Transverse colon (tissue), 4 donors: ENCODE measurements at regions not wholly inside any gene's neighbourhood (a gene's known extent, or its start where the extent isn't known, plus 50 kb on each side); places are given as distances from the start of the nearest gene placed in this dataset.
"Not testable (repeated sequence)": the region's sequence is repeated elsewhere in the genome, so short reads cannot be mapped to it uniquely, and the experiment has no call there.

Experiments used
- DNase-seq: peaks from one replicate; pipeline ENCODE4 v3.0.0-alpha.2; 2019
- H3K27ac ChIP-seq, 4 donors: fragments of 200-600 bp; sonication (generic); 2 replicates each; pipeline ENCODE4 v1.5.1; 2016 to 2018; ENCODE audit warnings: inconsistent platforms in 4 of 4
- H3K27me3 ChIP-seq: fragments of 200-600 bp; sonication (generic); 2 replicates; pipeline ENCODE4 v1.5.1; 2017; ENCODE audit warnings: inconsistent platforms
- H3K36me3 ChIP-seq, 4 donors: fragments of 200-600 bp; sonication (generic); 2 replicates each; pipeline ENCODE4 v1.5.1; 2017 to 2019; ENCODE audit warnings: inconsistent platforms in 4 of 4
- H3K4me1 ChIP-seq, 4 donors: fragments of 200-600 bp; sonication (generic); 2 replicates each; pipeline ENCODE4 v1.5.1; 2017 to 2020; ENCODE audit warnings: inconsistent platforms in 4 of 4
- H3K4me3 ChIP-seq, 4 donors: fragments of 200-600 bp; sonication (generic); 1 replicate in 1 of 4; 2 replicates in 3 of 4; pipeline versions ENCODE4 v1.5.1 to v1.6.1; 2017 to 2019; ENCODE audit warnings: inconsistent platforms in 4 of 4
- H3K9me3 ChIP-seq, 2 donors: fragments of 200-600 bp; sonication (generic); 2 replicates each; pipeline ENCODE4 v1.5.1; 2017 to 2019; ENCODE audit warnings: inconsistent platforms in 2 of 2
- EP300 ChIP-seq: sonication (generic); formaldehyde crosslinking; IDR thresholded peaks from one replicate; pipeline ENCODE4 v1.6.1; 2017; ENCODE audit warnings: antibody characterized with exemption, low read depth
- POLR2A ChIP-seq: fragments of 450-650 bp; IDR thresholded peaks from one replicate; pipeline ENCODE4 v1.6.1; 2016; ENCODE audit warnings: antibody characterized with exemption, mild to moderate bottlenecking, moderate library complexity
- POLR2AphosphoS5 ChIP-seq, 3 donors: sonication (generic); formaldehyde crosslinking; IDR thresholded peaks; one replicate each; pipeline ENCODE4 v1.6.1; 2016; ENCODE audit warnings: antibody characterized with exemption in 3 of 3
- WGBS, 2 donors: methylation state at CpG; one replicate each; pipeline ENCODE4 v1.1.5; 2018; ENCODE audit warnings: low coverage in 1 of 2; 5-methylcytosine and 5-hydroxymethylcytosine counted together
- in situ Hi-C, 4 donors: fragments of 200-750 bp; cut with MboI; loops; one replicate each; pipeline versions ENCODE4 v1.15.0 to v1.15.1; 2017; ENCODE audit warnings: low sequenced_read_pairs in 3 of 4, low pct_ligation_motif_present in 1 of 4, low pct_unique_long_range_greater_than_20kb in 1 of 4
- intact Hi-C: fragments of 100-400 bp; cut with DNase I; formaldehyde crosslinking; loops from one replicate; pipeline ENCODE4 v1.15.1; 2023; ENCODE audit warnings: low total_unique reads
- TF ChIP-seq, protein P1 (sequence below), 5 experiments: fragments of 200-600 bp in 3 of 5; fragments of 450-650 bp in 2 of 5; sonication (generic) in 3 of 5; IDR thresholded peaks; 1 replicate in 2 of 5; 2 replicates in 3 of 5; pipeline ENCODE4 v1.5.1; 2016 to 2017; ENCODE audit warnings: antibody characterized with exemption in 5 of 5, inconsistent platforms in 3 of 5, mild to moderate bottlenecking in 2 of 5, moderate library complexity in 1 of 5

DNA sequence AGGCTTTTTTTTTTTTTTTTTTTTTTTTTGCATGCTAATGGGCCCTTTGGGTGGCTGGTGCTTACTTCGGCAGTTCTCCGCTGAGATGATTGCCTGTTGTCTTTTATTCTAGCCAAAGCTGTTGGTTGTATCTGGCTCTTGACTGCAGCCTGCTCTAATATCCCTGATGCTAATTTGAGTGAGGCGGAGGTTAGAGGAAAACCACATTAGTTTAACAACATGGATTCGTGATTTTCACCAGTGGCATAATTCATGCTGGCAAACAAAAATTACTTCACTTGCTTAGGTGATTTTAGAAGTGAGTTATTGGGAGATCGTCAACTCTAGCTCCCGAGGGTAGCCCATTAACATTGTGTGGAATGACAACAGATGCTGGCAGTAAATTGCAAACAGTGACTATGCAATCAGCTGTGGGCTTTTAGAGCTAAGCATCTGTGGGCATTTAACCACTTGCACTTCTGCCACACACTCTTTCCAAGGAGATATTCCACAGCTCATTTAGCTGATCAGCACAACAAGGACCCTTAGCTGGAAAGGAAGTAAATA lies 97.6 kb upstream of the ZDHHC17 start:
- WGBS, 2 donors: 36 to 39% methylated on average over 5 to 6 of the region's 6 CpGs
- H3K9me3 ChIP-seq: no peaks in the 10 kb centered on the region
- in situ Hi-C loops: no loop called here
- no peaks in the 10 kb centered on the region for H3K27me3 ChIP-seq
- H3K4me1 ChIP-seq: peaks cover 0 to 13% (median 4%) of the 10 kb centered on the region in 4 donors
- intact Hi-C loops: no loop called here
- DNase-seq: no peak
- TF ChIP-seq POLR2A (no peak), POLR2AphosphoS5 (IDR thresholded peaks at IDR 0.05) (no peak), EP300 (no peak)
- TF ChIP-seq, protein P1, sequence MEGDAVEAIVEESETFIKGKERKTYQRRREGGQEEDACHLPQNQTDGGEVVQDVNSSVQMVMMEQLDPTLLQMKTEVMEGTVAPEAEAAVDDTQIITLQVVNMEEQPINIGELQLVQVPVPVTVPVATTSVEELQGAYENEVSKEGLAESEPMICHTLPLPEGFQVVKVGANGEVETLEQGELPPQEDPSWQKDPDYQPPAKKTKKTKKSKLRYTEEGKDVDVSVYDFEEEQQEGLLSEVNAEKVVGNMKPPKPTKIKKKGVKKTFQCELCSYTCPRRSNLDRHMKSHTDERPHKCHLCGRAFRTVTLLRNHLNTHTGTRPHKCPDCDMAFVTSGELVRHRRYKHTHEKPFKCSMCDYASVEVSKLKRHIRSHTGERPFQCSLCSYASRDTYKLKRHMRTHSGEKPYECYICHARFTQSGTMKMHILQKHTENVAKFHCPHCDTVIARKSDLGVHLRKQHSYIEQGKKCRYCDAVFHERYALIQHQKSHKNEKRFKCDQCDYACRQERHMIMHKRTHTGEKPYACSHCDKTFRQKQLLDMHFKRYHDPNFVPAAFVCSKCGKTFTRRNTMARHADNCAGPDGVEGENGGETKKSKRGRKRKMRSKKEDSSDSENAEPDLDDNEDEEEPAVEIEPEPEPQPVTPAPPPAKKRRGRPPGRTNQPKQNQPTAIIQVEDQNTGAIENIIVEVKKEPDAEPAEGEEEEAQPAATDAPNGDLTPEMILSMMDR (IDR thresholded peaks at IDR 0.05): no peak
- no peak overlapping the region for H3K4me3 ChIP-seq
- H3K27ac ChIP-seq: no peak overlapping the region
- H3K36me3 ChIP-seq: no peaks in the 10 kb centered on the region

DNA sequence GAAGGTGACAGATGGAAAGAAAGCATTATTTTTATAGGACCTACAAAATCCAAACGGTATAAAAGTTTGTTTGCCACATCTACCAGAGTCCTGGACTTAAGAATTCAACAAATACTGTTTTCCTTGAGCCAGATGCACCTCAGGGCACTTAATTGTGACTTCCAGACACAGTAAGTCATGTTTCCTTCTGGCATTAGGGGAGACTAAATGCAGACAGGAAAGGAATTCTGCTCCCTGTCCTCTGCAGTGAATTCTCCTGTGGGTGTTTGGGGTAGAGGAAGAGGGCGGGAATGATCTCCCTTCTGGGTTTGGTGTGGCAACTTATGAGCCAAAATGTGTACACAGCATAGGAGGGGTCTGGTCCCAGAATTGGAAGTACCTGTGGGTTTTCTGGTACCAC lies 93.9 kb upstream of the ZDHHC17 start:
- 29 to 65% methylated on average over 1 to 2 of the region's 2 CpGs for WGBS, 2 donors
- peak overlapping the region in 1 of 4 donors; percentile 29 for H3K27ac ChIP-seq

DNA sequence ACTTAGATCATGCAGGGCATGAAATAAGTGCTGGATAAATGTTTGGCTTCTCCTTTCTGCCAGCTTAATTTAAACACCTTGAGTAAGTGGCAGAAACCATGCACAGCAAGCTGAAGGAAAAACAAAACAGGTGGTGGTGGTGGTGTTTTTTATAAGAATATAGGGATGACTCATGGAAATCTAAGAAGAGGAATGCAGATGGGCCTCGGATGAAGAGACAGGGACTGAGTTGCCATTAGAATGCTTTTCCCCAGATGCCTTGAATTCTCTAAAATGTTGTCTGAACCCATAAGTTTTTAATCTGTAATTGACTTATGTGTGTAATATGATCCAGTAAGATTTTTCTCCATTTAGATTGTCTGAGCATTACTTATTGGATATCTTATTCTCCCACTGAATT lies 93.1 kb upstream of the ZDHHC17 start:
- Histone ChIP-seq H3K27ac (peak overlapping the region in 1 of 4 donors; percentile 29), H3K36me3 (no peaks in the 10 kb centered on the region), H3K9me3 (no peaks in the 10 kb centered on the region), H3K4me1 (peaks cover 0 to 7% (median 3%) of the 10 kb centered on the region in 4 donors), H3K27me3 (no peaks in the 10 kb centered on the region), H3K4me3 (no peak overlapping the region)
- no peak for DNase-seq
- in situ Hi-C loops (no loop called here), intact Hi-C loops (no loop called here)
- WGBS, 2 donors: 58 to 83% methylated on average over 1 of the region's 1 CpG
- TF ChIP-seq EP300 (no peak), POLR2AphosphoS5 (IDR thresholded peaks at IDR 0.05) (no peak), POLR2A (no peak)
- TF ChIP-seq, protein P1 (IDR thresholded peaks at IDR 0.05): no peak

More for the DNA sequence above, 93.9 kb upstream of the ZDHHC17 start:
- no peaks in the 10 kb centered on the region for H3K9me3 ChIP-seq
- in situ Hi-C loops (no loop called here), intact Hi-C loops (no loop called here)
- DNase-seq: no peak
- no peaks in the 10 kb centered on the region for H3K27me3 ChIP-seq
- TF ChIP-seq, protein P1 (IDR thresholded peaks at IDR 0.05): no peak
- TF ChIP-seq POLR2A (no peak), POLR2AphosphoS5 (IDR thresholded peaks at IDR 0.05) (no peak), EP300 (no peak)
- H3K4me3 ChIP-seq: no peak overlapping the region
- no peaks in the 10 kb centered on the region for H3K36me3 ChIP-seq
- H3K4me1 ChIP-seq: peaks cover 0 to 13% (median 4%) of the 10 kb centered on the region in 4 donors

DNA sequence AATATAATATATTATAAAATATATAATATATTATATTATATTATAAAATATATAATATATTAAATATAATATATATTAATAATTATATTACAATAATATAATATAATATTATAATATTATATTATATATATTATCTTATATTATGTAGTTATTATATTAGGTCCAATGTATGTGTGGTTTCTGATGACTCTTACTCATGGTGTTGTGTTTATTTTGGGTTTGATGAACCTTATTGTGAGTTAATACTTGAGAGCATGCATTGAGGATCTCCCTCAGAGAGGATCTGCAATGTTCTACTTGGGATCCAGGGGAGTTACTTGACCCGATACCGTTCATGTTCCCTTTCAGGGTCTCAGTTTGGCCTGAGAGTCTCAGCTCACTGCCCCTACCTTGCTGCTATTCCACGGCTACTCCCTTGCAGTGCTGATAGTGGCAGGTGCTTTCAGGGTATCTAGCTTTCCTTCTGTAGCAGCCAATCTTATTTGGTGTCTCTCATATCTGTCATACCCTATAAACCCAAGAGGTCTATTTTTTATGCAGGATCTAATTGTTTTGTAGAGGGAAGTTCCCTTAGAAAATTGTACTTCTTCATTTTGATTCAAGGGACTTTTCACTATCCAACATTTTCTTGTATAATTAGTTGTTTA lies 89.1 kb upstream of the ZDHHC17 start:
- DNase-seq: no peak
- in situ Hi-C loops: no loop called here

DNA sequence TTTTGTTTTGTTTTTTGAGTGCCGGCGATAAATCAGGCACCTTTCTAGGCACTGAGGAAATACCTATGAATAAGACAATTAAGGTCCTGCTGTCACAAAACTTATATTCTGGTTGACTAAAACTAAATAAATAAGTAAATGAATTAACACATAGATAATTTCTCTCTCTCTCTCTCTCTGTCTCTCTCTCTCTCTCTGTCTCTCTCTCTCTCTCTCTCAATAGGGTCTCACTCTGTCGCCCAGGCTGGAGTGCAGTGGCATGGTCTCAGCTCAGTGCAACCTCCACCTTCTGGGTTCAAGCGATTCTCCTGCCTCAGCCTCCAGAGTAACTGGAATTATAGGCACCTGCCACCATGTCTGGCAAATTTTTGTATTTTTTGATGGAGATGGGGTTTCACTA lies 87.7 kb upstream of the ZDHHC17 start:
- WGBS, 2 donors: 75 to 93% methylated on average over 3 to 4 of the region's 4 CpGs
- in situ Hi-C loops, H3K4me1 ChIP-seq, intact Hi-C loops, H3K4me3 ChIP-seq, H3K27me3 ChIP-seq, H3K36me3 ChIP-seq, DNase-seq, H3K9me3 ChIP-seq, H3K27ac ChIP-seq: not testable (repeated sequence)

More for the DNA sequence above, 89.1 kb upstream of the ZDHHC17 start:
- Histone ChIP-seq H3K9me3 (no peaks in the 10 kb centered on the region), H3K4me3 (no peak overlapping the region), H3K4me1 (no peaks in the 10 kb centered on the region), H3K27me3 (no peaks in the 10 kb centered on the region), H3K27ac (no peak overlapping the region), H3K36me3 (no peaks in the 10 kb centered on the region)
- 89 to 100% methylated on average over 2 to 3 of the region's 3 CpGs for WGBS, 2 donors
- TF ChIP-seq, protein P1 (IDR thresholded peaks at IDR 0.05): no peak
- TF ChIP-seq POLR2A: no peak
- intact Hi-C loops: no loop called here
